ENCODE measurements at regions not wholly inside any gene's neighbourhood (a gene's known extent, or its start where the extent isn't known, plus 50 kb on each side); places are given as distances from the start of the nearest gene placed in this dataset.
"Not testable (repeated sequence)": the region's sequence is repeated elsewhere in the genome, so short reads cannot be mapped to it uniquely, and the experiment has no call there.

GRCh38 chr12:9336375-9337011 lies 128.3 kb upstream of the PZP start:
- DNase-seq (ENCODE audit: low spot score) = not testable (repeated sequence)

DNA sequence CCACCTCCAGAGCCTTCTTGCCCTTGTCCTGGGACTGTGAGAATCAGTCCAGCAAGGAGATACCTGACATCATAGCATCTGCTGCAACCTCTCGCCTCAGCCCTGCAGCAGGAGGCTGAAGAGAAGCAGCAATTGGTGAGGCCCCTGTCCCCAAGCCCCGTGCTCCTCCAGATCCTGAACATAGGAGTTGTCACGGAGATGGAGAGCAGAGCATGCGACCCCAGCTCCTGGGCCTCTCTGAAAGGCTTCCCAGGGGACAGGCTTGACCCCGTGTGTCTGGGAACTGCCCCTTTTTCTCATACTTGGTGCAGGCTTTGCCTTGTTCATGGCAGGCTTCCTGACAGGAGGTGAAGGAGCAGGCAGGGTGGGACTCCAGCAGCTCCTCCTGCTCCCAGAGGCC lies 127.7 kb upstream of the PZP start:
- no peak for DNase-seq (ENCODE audit: low spot score)

DNA sequence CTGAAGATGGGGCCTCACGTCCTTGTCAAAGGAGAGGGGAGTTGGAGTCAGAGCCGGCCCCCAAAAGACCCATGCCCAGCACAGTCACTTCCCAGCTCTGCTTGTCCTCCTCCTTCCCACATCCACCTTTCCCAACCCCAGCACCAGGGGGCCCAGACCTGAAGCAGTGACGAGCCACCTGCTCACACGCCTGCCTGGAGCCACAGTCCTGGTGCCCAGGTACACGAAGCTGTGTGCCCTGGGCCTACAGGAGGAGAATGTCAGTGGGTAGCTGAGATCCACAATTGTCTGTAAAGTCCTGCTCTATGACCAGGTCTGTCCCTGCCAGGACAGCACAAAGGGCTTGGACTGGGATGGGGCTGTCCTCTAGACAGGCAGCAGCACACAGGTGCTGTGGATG lies 126.8 kb upstream of the PZP start:
- no peak for DNase-seq (ENCODE audit: low spot score)

DNA sequence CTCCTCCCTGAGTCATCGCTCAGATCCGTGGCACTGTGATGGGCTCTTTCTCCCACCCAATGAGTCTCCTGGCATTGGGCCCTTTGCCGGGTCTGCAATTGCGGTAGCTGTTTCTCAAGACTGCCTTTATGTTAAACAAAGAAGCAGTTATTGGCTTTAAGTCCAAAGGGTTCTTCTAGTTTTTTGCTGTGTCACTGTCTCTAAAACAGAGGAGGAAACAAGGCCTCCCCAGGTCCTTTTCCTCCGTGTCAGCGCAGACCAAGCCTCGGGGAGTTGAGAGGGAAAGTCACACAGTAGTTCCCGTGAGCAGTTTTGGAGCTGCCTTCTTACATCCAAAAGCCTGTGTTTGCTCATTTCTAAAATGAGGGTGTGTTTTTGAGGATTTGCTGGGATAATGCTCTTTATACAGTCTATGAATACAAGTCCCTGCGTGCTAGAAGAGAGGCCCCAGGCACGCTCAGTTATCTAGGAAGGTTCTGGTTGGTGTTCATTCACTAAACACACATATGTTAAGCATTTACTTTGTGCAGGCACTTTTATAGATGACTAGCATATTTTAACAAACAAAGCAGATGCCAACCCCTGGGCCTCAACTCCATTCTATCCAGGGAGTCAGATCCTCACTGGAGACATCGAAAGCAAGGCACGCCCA lies 126.0 kb upstream of the PZP start:
- no peak for DNase-seq (ENCODE audit: low spot score)

- DNase-seq (ENCODE audit: low spot score) = no peak
These were observed 125.0 kb upstream of the PZP start for GRCh38 chr12:9333161-9333560.

DNA sequence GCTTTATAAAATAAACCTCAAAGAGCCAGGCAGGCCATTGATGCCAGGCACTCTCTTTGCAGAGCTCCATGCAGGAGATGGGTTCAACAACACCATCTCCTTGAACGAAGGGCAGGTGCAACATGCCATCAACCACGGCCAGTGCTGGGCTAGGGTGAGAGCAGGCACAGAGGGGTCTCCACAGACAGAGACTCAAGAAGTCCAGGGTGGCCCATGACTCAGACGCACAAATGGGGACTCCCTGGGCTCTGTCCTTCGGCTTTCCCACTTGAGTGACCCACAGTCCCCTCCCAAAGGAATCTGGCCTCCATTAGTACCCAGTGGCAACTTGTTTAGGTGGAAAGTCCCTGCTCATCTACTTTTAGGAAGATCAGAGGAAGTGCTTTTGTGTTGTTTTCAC lies 124.4 kb upstream of the PZP start:
- DNase-seq (ENCODE audit: low spot score) = no peak

- DNase-seq (ENCODE audit: low spot score) = peak; percentile 74
These were observed 123.0 kb upstream of the PZP start for GRCh38 chr12:9331218-9331626.

GRCh38 chr12:9329019-9329418 lies 120.8 kb upstream of the PZP start:
- DNase-seq (ENCODE audit: low spot score) = no peak

GRCh38 chr12:9328065-9328464 lies 119.9 kb upstream of the PZP start:
- no peak for DNase-seq (ENCODE audit: low spot score)

GRCh38 chr12:9327320-9327719 lies 119.1 kb upstream of the PZP start:
- no peak for DNase-seq (ENCODE audit: low spot score)

DNA sequence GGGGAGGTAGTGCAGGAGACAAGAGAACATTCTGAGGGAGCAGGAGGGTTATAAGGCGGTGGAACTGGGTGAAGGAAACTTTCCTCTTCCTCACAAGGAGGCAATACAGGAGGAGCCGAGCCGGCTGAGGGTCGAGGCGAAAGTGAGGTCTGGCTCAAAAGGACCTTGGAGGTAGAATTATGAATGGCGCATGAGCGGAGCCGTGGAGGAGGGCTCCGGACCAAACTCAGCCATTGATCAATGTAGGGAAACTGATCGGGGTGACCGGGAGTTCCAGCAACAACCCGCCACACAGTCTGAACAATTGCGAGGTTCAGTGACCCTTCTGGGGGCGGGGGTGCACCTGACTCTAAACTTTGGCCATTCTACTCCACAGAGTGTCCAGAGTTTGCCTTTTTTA lies 118.7 kb upstream of the PZP start:
- DNase-seq (ENCODE audit: low spot score) = not testable (repeated sequence)

GRCh38 chr12:9326085-9326484 lies 117.9 kb upstream of the PZP start:
- no peak for DNase-seq (ENCODE audit: low spot score)

- DNase-seq (ENCODE audit: low spot score) = no peak
These were observed 117.3 kb upstream of the PZP start for GRCh38 chr12:9325471-9325870.

- no peak for DNase-seq (ENCODE audit: low spot score)
These were observed 116.6 kb upstream of the PZP start for GRCh38 chr12:9324782-9325181.

DNA sequence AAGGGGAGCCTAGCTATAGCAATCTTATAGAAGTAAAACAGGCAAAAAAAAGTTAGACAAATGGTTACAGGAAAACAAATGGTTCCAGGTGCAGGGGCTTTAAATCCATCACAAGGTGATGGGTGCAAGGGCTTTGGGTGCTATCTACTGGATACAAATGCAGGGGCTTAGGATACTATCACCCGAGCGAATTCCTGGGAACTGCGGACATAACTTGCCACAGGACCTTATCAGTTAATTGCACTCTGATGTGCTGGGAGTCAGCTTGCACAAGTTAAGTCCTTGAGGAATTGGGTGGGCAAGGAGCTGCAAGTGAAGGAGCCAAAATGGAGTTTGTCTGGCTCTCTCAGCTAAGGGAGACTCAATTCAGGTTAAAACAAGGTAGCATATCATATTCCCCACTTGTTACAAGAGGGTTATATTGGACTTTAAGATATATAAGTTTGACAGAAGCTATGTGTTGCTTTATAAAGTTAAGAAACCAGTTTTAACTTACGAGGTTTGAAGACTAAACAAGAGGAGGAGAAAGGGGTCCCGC lies 115.0 kb upstream of the PZP start:
- DNase-seq (ENCODE audit: low spot score) = no peak

DNA sequence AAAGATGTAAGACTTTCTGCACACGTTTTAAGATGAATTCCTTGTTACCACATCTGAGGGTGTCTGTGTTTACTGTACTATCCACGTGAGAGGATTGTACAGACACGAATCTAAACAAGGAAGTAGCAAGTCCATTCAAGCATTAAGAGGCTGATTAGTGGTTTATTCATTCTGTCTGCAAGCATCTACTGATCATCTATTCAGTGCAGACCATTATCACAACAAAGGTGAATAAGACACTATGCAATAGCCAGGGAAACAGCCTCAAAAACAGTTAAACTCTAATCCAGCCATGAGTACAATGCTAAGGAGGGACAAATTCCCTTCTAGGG lies 111.6 kb upstream of the PZP start:
- no peak for DNase-seq (ENCODE audit: low spot score)

DNA sequence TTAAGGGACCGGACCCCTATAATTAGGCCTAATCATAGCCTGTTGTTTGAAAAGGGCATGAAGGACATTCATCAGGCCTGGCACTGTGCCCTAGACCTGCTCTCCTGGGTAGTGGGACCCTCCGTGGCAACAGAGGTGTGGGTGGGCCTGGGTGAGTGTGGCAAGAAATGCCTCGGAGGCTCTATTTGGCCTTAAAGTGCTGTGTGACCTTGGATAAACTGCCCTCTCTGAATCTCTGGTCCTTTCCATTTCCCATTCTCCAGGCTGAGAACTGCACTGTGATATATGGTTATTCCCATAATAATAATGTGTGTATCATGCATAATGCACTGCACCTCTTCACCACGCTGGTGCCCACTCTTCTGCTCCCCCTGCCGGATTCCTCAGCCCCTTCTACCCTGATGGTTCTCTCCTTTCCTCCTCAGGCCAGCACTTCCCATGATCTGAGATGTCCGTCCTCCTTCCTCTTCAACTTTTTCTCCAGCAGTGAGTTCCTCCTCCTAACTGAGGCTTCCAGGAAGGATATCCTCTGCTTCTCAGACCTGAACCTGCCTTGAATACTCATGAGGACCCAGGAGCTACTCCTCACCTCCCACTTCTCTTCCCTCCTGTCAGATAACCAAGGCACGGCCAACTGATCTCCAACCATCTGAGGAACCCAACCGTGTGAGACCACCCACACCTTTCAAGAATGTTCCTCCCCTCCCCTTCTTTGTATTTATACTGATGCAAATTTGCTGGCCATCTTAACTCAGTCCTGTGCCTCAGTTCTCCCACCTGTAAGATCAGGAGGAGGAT lies 111.0 kb upstream of the PZP start:
- DNase-seq (ENCODE audit: low spot score) = no peak

DNA sequence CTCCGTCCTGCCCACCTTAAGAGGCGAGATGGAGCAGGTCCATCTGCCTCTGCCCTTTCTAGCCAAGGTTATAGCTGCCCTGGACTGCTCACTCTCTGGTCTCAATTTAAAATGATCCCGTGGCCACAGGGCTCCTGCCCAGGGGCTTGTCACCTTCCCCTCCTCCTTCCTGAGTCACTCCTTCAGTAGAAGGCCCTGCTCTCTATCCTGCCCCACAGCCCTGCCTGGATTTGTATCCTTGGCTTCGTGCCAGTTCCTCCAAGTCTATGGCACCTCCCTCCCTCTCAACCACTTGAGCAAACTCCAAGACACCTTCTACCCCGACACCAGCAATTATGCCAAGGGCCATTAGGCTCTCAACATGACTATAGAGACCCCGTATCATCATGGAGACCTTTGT lies 105.3 kb upstream of the PZP start:
- not testable (repeated sequence) for DNase-seq (ENCODE audit: low spot score)

- not testable (repeated sequence) for DNase-seq (ENCODE audit: low spot score)
These were observed 104.5 kb upstream of the PZP start for GRCh38 chr12:9312406-9313392.

- DNase-seq (ENCODE audit: low spot score) = not testable (repeated sequence)
These were observed 103.3 kb upstream of the PZP start for GRCh38 chr12:9311454-9311853.

DNA sequence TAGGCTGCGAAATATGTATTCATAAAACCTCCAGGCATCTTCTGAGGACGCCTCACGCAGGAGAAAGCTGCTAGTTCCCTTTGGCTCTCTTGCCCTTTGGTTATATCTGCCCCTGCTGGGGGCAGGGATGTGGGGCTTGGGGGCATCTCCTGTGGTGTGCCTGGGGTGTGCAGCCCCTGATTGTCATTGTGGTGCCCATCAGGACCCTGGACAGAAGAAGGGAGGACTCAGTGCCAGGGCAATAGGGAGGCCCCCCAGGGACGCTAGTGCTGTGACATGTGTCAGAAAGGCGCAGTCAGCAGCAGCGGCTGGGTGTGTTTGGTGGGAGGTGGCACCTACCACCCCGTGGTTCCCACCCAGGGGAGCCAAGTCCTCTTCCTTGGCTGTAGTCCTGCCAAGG lies 102.5 kb upstream of the PZP start:
- DNase-seq (ENCODE audit: low spot score) = not testable (repeated sequence)

DNA sequence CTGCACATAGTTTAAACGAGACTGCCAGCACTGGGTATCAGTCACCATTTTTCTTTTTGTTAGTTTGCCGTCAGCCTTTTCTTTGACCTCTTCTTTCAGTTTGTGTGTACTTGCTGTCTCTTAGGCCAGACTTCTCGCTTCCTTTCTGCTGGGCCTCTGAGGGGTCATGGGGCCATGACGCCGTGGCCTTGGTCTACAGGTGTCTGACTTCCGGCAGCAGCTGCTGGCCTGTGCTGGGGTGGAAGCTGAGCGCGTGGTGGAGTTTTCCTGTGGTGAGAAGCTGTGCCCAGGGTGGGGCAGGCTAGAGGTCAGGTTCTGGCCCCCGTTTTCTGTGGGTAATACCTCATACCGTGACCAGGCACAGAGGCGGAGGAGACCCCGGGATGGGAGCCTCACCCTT lies 101.6 kb upstream of the PZP start:
- DNase-seq (ENCODE audit: low spot score) = not testable (repeated sequence)

Data from activated CD4-positive, alpha-beta T cell treated with anti-CD3 and anti-CD28 coated beads, Interleukin-2, Interleukin-4, amounts not matched to agents 100 ng/mL and 50 ng/mL, durations not matched to agents 16 hours and 8 hours (primary cell).